VCaP (cell line): ENCODE measurements at regions not wholly inside any gene's neighbourhood (a gene's known extent, or its start where the extent isn't known, plus 50 kb on each side); places are given as distances from the start of the nearest gene placed in this dataset.

ENCODE experiments used
- H3K27ac ChIP-seq: fragments of 450-650 bp; 2 replicates; pipeline ENCODE4 v1.5.1; 2017
- CTCF ChIP-seq: fragments of 450-650 bp; conservative IDR thresholded peaks from 2 replicates; pipeline ENCODE4 v1.5.1; 2017; ENCODE audit warnings: mild to moderate bottlenecking, moderate library complexity

GRCh38 chrX:68895341-68895755 is 66.5 kb downstream of the EFNB1 start:
- peak overlapping the region; percentile 52 for H3K27ac ChIP-seq
- TF ChIP-seq CTCF, result no peak

GRCh38 chrX:68894513-68895340 is 65.9 kb downstream of the EFNB1 start:
- TF ChIP-seq CTCF, result no peak
- peak overlapping the region; percentile 52 for H3K27ac ChIP-seq

GRCh38 chrX:68894142-68894512 is 65.3 kb downstream of the EFNB1 start:
- H3K27ac ChIP-seq, result peak overlapping the region; percentile 52
- no peak for TF ChIP-seq CTCF

GRCh38 chrX:68892651-68893050 is 63.8 kb downstream of the EFNB1 start:
- no peak for TF ChIP-seq CTCF
- no peak overlapping the region for H3K27ac ChIP-seq

- no peak for TF ChIP-seq CTCF
- H3K27ac ChIP-seq, result no peak overlapping the region
These were observed 63.3 kb downstream of the EFNB1 start for GRCh38 chrX:68892134-68892533.
